DMS 273 treated with DMSO at 0.1 percent for 48 hours (cell line): ENCODE measurements at regions not wholly inside any gene's neighbourhood (a gene's known extent, or its start where the extent isn't known, plus 50 kb on each side); places are given as distances from the start of the nearest gene placed in this dataset.
"Not testable (repeated sequence)": the region's sequence is repeated elsewhere in the genome, so short reads cannot be mapped to it uniquely, and the experiment has no call there.

Source experiments
- DNase-seq: peaks from one replicate; lab custom pipeline; 2025; lab: John Stamatoyannopoulos, UW

- no peak for DNase-seq
Observed at GRCh38 chr13:56718791-56719190, 421.9 kb upstream of the PRR20A start.

- DNase-seq = no peak
Observed at GRCh38 chr13:56720841-56721240, 419.9 kb upstream of the PRR20A start.

- no peak for DNase-seq
Observed at GRCh38 chr13:56735537-56735942, 405.2 kb upstream of the PRR20A start.

- no peak for DNase-seq
Observed at GRCh38 chr13:56736966-56737365, 403.8 kb upstream of the PRR20A start.

GRCh38 chr13:56752636-56753035, 388.1 kb upstream of the PRR20A start:
- no peak for DNase-seq

GRCh38 chr13:56755181-56755935, 385.4 kb upstream of the PRR20A start:
- DNase-seq = no peak

GRCh38 chr13:56763333-56763732, 377.4 kb upstream of the PRR20A start:
- not testable (repeated sequence) for DNase-seq

GRCh38 chr13:56773148-56773547, 367.6 kb upstream of the PRR20A start:
- no peak for DNase-seq

- no peak for DNase-seq
Observed at GRCh38 chr13:56789527-56789926, 351.2 kb upstream of the PRR20A start.

GRCh38 chr13:56837161-56837560, 303.6 kb upstream of the PRR20A start:
- no peak for DNase-seq

- DNase-seq = no peak
Observed at GRCh38 chr13:56850852-56851251, 289.9 kb upstream of the PRR20A start.

GRCh38 chr13:56861476-56861875, 279.2 kb upstream of the PRR20A start:
- DNase-seq = no peak

- DNase-seq = no peak
Observed at GRCh38 chr13:56864451-56864850, 276.3 kb upstream of the PRR20A start.

- no peak for DNase-seq
Observed at GRCh38 chr13:56865416-56865815, 275.3 kb upstream of the PRR20A start.

- DNase-seq = no peak
Observed at GRCh38 chr13:56869671-56870070, 271.0 kb upstream of the PRR20A start.

- no peak for DNase-seq
Observed at GRCh38 chr13:56886398-56886797, 254.3 kb upstream of the PRR20A start.

GRCh38 chr13:56888455-56888854, 252.3 kb upstream of the PRR20A start:
- no peak for DNase-seq

- no peak for DNase-seq
Observed at GRCh38 chr13:56893843-56894242, 246.9 kb upstream of the PRR20A start.

GRCh38 chr13:56900549-56901279, 240.0 kb upstream of the PRR20A start:
- DNase-seq = no peak

GRCh38 chr13:56902276-56902675, 238.4 kb upstream of the PRR20A start:
- DNase-seq = no peak

- no peak for DNase-seq
Observed at GRCh38 chr13:56903710-56904282, 236.9 kb upstream of the PRR20A start.

GRCh38 chr13:56906909-56907308, 233.8 kb upstream of the PRR20A start:
- DNase-seq = no peak

- no peak for DNase-seq
Observed at GRCh38 chr13:56907766-56908165, 233.0 kb upstream of the PRR20A start.
